GM12878 (cell line): ENCODE measurements at regions not wholly inside any gene's neighbourhood (a gene's known extent, or its start where the extent isn't known, plus 50 kb on each side); places are given as distances from the start of the nearest gene placed in this dataset.

ENCODE experiments used
- ATAC-seq: fragments of 200-7000 bp; cut with Tn5 transposase; 3 replicates; pipeline ENCODE4 v1.9.1; 2020; ENCODE audit warnings: mild to moderate bottlenecking, moderate library complexity
- BruUV-seq: library from RNA; stranded (reverse); fragments of 400-500 nt; replicated peaks from 2 replicates; lab custom pipeline; 2021; lab: Mats Ljungman, UMichigan
- CTCF ChIA-PET: fragments of 300-600 bp; sonication (Branson Sonifier 250); formaldehyde crosslinking; extraction: SDS; loops from one replicate; lab custom pipeline; 2021; ENCODE audit warnings: inconsistent platforms; lab: Yijun Ruan, JAX
- POLR2A ChIA-PET: fragments of 350-600 bp; formaldehyde crosslinking; extraction: SDS; loops from one replicate; lab custom pipeline; 2021; ENCODE audit warnings: inconsistent platforms; lab: Charles Lee
- RAD21 ChIA-PET: fragments of 300-600 bp; sonication (Branson Sonifier 250); formaldehyde crosslinking; loops from one replicate; lab custom pipeline; 2023; ENCODE audit warnings: antibody characterized with exemption; ENCODE audit not compliant: unreplicated experiment; lab: Charles Lee
- SMC1A ChIA-PET: fragments of 300-600 bp; sonication (Branson Sonifier 250); formaldehyde crosslinking; loops from one replicate; lab custom pipeline; 2023; ENCODE audit not compliant: unreplicated experiment, uncharacterized antibody; lab: Charles Lee
- DNase-seq: peaks from one replicate; pipeline ENCODE4 v3.0.0-alpha.2; 2011; ENCODE audit warnings: low read depth, low spot score
- FAIRE-seq: peaks from 3 replicates; lab custom pipeline; 2011; peaks lifted over from hg19 to GRCh38; lab: Jason Lieb, UNC
- H2AFZ ChIP-seq: 2 replicates; pipeline ENCODE4 v1.6.0; 2011; ENCODE audit warnings: low read depth, low read length, control low read depth; ENCODE audit not compliant: control insufficient read depth
- H3K27ac ChIP-seq: 2 replicates; pipeline ENCODE4 v1.5.1; 2011; ENCODE audit warnings: control low read depth; ENCODE audit not compliant: control insufficient read depth, insufficient read depth
- H3K27me3 ChIP-seq, 2 experiments: replicated peaks in 1 of 2; 2 replicates each; pipeline versions ENCODE4 v1.6.0 to v1.6.1; 2011; ENCODE audit warnings: low read length in 1 of 2; ENCODE audit not compliant: control insufficient read depth in 2 of 2, insufficient read depth in 2 of 2
- H3K36me3 ChIP-seq, 2 experiments: 2 replicates each; pipeline ENCODE4 v1.5.1; 2011; ENCODE audit warnings: low read length in 1 of 2; ENCODE audit not compliant: control insufficient read depth in 2 of 2, insufficient read depth in 2 of 2
- H3K4me1 ChIP-seq: 2 replicates; pipeline ENCODE4 v1.6.1; 2011; ENCODE audit warnings: mild to moderate bottlenecking, low read length, moderate library complexity, mixed read lengths; ENCODE audit not compliant: control insufficient read depth, insufficient read depth
- H3K4me2 ChIP-seq: 2 replicates; pipeline ENCODE4 v1.6.0; 2011; ENCODE audit warnings: control low read depth; ENCODE audit not compliant: control insufficient read depth, insufficient read depth
- H3K4me3 ChIP-seq: fragments of 200-600 bp; sonication (generic); 2 replicates; pipeline ENCODE4 v1.5.1; 2016
- H3K79me2 ChIP-seq: 2 replicates; pipeline ENCODE4 v1.6.0; 2011; ENCODE audit warnings: low read length; ENCODE audit not compliant: control insufficient read depth, insufficient read depth
- H3K9ac ChIP-seq: 2 replicates; pipeline ENCODE4 v1.8.0; 2011; ENCODE audit warnings: low read length, control low read depth, mixed read lengths; ENCODE audit not compliant: control insufficient read depth, insufficient read depth
- H3K9me3 ChIP-seq: replicated peaks from 3 replicates; pipeline ENCODE4 v1.5.1; 2011; ENCODE audit warnings: mild to moderate bottlenecking, low read length; ENCODE audit not compliant: control insufficient read depth, insufficient read depth
- H4K20me1 ChIP-seq: 2 replicates; pipeline ENCODE4 v1.6.0; 2011; ENCODE audit not compliant: control insufficient read depth, insufficient read depth
- ATF7 ChIP-seq: fragments of 450-650 bp; IDR thresholded peaks from 2 replicates; pipeline ENCODE4 v1.6.1; 2016; ENCODE audit warnings: low read depth, mild to moderate bottlenecking
- BCLAF1 ChIP-seq: fragments of 450-650 bp; IDR thresholded peaks from 2 replicates; pipeline ENCODE4 v1.6.1; 2017; ENCODE audit warnings: antibody characterized with exemption, mild to moderate bottlenecking, moderate library complexity
- CBX5 ChIP-seq: sonication (generic); IDR thresholded peaks from 2 replicates; pipeline ENCODE4 v1.6.1; 2016; ENCODE audit warnings: low read depth, moderate library complexity, mild to moderate bottlenecking, inconsistent platforms
- CHD4 ChIP-seq: fragments of 200-600 bp; sonication (generic); IDR thresholded peaks from 2 replicates; pipeline ENCODE4 v1.6.1; 2016; ENCODE audit warnings: mild to moderate bottlenecking
- ELK1 ChIP-seq: IDR thresholded peaks from 2 replicates; pipeline ENCODE4 v1.6.1; 2012; ENCODE audit warnings: low read depth, low read length, improper control_type of control experiment
- MEF2A ChIP-seq: IDR thresholded peaks from 2 replicates; pipeline ENCODE4 v1.6.1; 2011; ENCODE audit warnings: low read depth, mild to moderate bottlenecking, low read length, moderate library complexity; ENCODE audit not compliant: insufficient read depth
- NFYA ChIP-seq: IDR thresholded peaks from 2 replicates; pipeline ENCODE4 v1.6.1; 2011; ENCODE audit warnings: low read depth, mild to moderate bottlenecking, low read length, improper control_type of control experiment, borderline replicate concordance
- NR2F1 ChIP-seq: fragments of 450-650 bp; conservative IDR thresholded peaks from 2 replicates; pipeline ENCODE4 v1.6.1; 2017; ENCODE audit warnings: mild to moderate bottlenecking
- SIX5 ChIP-seq: IDR thresholded peaks from 2 replicates; pipeline ENCODE4 v1.6.1; 2011; ENCODE audit warnings: mild to moderate bottlenecking, low read depth, low read length, moderate library complexity; ENCODE audit not compliant: severe bottlenecking
- SPI1 ChIP-seq: IDR thresholded peaks from 2 replicates; pipeline ENCODE4 v1.6.1; 2011; ENCODE audit warnings: low read depth, mild to moderate bottlenecking, low read length, moderate library complexity, borderline replicate concordance; ENCODE audit not compliant: insufficient read depth
- SRF ChIP-seq, 2 experiments: IDR thresholded peaks; 2 replicates each; pipeline ENCODE4 v1.6.1; 2011; ENCODE audit warnings: low read depth in 2 of 2, low read length in 2 of 2, mild to moderate bottlenecking in 1 of 2, moderate library complexity in 1 of 2
- STAT1 ChIP-seq: fragments of 450-650 bp; conservative IDR thresholded peaks from 2 replicates; pipeline ENCODE4 v1.6.1; 2014; ENCODE audit warnings: antibody characterized with exemption, mild to moderate bottlenecking
- WGBS: methylation state at CpG from one replicate; pipeline ENCODE4 v1.1.6; 2016; ENCODE audit warnings: low lambda C conversion rate; ENCODE audit not compliant: insufficient replicate concordance, insufficient coverage; ENCODE audit errors: missing lambda C conversion rate; 5-methylcytosine and 5-hydroxymethylcytosine counted together
- in situ Hi-C: fragments of 300-500 bp; cut with MboI; formaldehyde crosslinking; loops from 9 replicates; pipeline ENCODE4 v1.14.3; 2018; ENCODE audit warnings: mixed read lengths
- intact Hi-C: fragments of 100-400 bp; cut with micrococcal nuclease; formaldehyde crosslinking; loops from one replicate; pipeline ENCODE4 v1.14.2; 2022; ENCODE audit not compliant: unreplicated experiment
- TF ChIP-seq, protein P1 (sequence below): IDR thresholded peaks from 2 replicates; pipeline ENCODE4 v1.6.1; 2011; ENCODE audit warnings: borderline replicate concordance, low read depth, mild to moderate bottlenecking, moderate library complexity, low read length; ENCODE audit not compliant: insufficient read depth, poor library complexity, severe bottlenecking

- Histone ChIP-seq H3K9ac (no peak overlapping the region), H3K36me3 (no peaks in the 10 kb centered on the region), H3K4me2 (no peak overlapping the region), H3K27ac (no peak overlapping the region), H3K79me2 (no peaks in the 10 kb centered on the region), H3K9me3 (no peaks in the 10 kb centered on the region), H3K27me3 (no peaks in the 10 kb centered on the region), H4K20me1 (no peaks in the 10 kb centered on the region), H2AFZ (no peak overlapping the region), H3K4me1 (no peaks in the 10 kb centered on the region), H3K4me3 (no peak overlapping the region)
- in situ Hi-C loops (no loop called here), intact Hi-C loops (no loop called here)
- FAIRE-seq (no peak), ATAC-seq (no peak), DNase-seq (no peak)
- 17% methylated on average over 3 of the region's 3 CpGs for whole genome bisulfite sequencing
- no peak for TF ChIP-seq STAT1
- no peak for TF ChIP-seq SRF (IDR thresholded peaks at IDR 0.05; ENCODE audit: low read depth in 2 of 2, low read length in 2 of 2)
- TF ChIP-seq BCLAF1, result no peak
- TF ChIP-seq CHD4, result no peak
- TF ChIP-seq MEF2A, result no peak
- ChIA-PET CTCF (no interaction called here), SMC1A (no interaction called here), RAD21 (no interaction called here), POLR2A (no interaction called here)
- no TSS peak for BruUV-seq
Measured at GRCh38 chr17:13688716-13689115, 87.0 kb upstream of the HS3ST3A1 start.

DNA sequence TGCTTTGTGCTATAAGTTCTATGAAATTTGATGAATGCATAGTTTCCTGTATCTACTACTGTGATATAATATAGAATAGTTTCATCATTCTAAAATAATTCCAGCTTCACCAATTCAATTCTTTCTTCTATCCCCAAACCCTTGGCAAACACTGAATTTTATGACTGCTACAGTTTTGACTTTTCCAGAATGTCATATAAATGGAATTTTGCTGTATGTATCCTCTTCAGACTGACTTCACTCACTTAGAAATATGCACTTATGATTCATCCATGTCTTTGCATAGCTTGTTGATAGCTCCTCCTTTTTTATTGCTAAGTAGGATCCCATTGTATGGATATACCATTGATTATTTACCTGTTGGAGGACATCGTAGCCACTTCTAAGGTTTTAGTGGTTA is 89.1 kb upstream of the HS3ST3A1 start:
- DNase-seq (no peak), FAIRE-seq (no peak), ATAC-seq (no peak)
- no TSS peak for BruUV-seq
- no peak overlapping the region for H3K4me3 ChIP-seq
- in situ Hi-C loops (loop anchor here (5.0 kb wide), 1 partner anchor 49 kb away; no protein-coding TSS in a partner anchor), intact Hi-C loops (no loop called here)
- ChIA-PET POLR2A (no interaction called here), CTCF (interaction anchor here (0.6 kb wide), 1 partner anchor 601 kb away, joined by 3 read pairs; no protein-coding TSS in a partner anchor), RAD21 (no interaction called here), SMC1A (no interaction called here)
- H3K4me1 ChIP-seq, result no peaks in the 10 kb centered on the region
- H3K27ac ChIP-seq, result no peak overlapping the region
- WGBS, result 52% methylated on average over 1 of the region's 1 CpG
- no peak overlapping the region for H3K9ac ChIP-seq
- no peaks in the 10 kb centered on the region for H3K9me3 ChIP-seq
- H3K36me3 ChIP-seq, result no peaks in the 10 kb centered on the region
- H4K20me1 ChIP-seq, result no peaks in the 10 kb centered on the region
- H2AFZ ChIP-seq, result no peak overlapping the region
- H3K4me2 ChIP-seq, result no peak overlapping the region
- H3K27me3 ChIP-seq, result no peaks in the 10 kb centered on the region
- no peaks in the 10 kb centered on the region for H3K79me2 ChIP-seq
- TF ChIP-seq SPI1, result no peak
- no peak for TF ChIP-seq ATF7
- TF ChIP-seq ELK1, result no peak
- TF ChIP-seq, protein P1, sequence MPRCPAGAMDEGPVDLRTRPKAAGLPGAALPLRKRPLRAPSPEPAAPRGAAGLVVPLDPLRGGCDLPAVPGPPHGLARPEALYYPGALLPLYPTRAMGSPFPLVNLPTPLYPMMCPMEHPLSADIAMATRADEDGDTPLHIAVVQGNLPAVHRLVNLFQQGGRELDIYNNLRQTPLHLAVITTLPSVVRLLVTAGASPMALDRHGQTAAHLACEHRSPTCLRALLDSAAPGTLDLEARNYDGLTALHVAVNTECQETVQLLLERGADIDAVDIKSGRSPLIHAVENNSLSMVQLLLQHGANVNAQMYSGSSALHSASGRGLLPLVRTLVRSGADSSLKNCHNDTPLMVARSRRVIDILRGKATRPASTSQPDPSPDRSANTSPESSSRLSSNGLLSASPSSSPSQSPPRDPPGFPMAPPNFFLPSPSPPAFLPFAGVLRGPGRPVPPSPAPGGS, result no peak
- TF ChIP-seq CBX5, result no peak
- no peak for TF ChIP-seq NFYA
- no peak for TF ChIP-seq SIX5
- no peak for TF ChIP-seq NR2F1
